ENCODE measurements at regions not wholly inside any gene's neighbourhood (a gene's known extent, or its start where the extent isn't known, plus 50 kb on each side); places are given as distances from the start of the nearest gene placed in this dataset.

DNA sequence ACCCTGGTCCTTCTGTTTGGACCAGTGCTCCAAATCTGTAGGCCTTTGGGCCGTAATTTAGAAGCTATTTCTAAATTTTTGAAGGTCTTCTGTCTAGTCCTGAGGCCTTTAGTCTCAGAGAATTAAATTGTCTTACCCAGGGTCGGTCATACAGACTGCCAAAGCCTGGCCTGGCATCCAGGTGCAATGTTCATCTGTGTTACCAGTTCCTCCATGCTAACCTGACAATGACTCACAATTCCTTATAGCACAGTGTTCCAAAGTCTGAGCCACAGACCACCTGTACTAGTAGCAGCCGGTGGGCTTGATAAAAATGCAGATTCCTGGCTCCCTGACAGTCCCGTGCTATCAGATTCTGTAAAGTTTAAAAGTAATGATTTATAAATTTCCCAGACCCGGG, 77.7 kb upstream of the MAP4K3 start:
- DNase-seq (ENCODE audit: low spot score): no peak

DNA sequence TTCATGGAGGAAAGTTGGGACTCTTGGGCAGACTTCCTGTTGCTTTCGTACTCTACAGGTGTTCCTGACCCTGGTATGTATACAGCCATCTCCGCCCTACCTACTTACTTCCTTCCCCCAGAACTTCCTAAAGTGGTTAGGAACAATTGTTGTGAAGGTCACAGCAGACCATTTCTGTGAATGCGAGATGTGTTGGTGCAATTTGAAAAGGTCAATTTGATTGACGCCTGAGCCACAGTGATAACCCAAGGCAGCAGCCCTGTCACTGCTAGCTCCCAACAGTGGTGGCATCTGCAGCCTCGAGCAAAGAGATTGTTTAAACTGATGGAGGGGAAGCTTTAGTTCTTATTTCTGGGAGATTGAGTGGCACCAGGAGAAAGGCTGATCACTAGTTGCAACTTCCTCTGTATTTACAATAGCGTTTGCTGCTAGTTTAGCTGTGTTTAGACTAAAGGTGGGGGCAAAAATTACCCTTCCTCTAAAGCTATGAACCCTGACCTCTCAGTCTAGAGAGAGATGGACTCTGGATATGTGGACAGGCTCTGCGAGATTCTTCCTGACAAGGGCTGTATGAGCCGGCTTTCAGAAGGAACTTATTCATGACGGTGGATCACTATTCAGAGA, 78.3 kb upstream of the MAP4K3 start:
- no peak for DNase-seq (ENCODE audit: low spot score)

DNA sequence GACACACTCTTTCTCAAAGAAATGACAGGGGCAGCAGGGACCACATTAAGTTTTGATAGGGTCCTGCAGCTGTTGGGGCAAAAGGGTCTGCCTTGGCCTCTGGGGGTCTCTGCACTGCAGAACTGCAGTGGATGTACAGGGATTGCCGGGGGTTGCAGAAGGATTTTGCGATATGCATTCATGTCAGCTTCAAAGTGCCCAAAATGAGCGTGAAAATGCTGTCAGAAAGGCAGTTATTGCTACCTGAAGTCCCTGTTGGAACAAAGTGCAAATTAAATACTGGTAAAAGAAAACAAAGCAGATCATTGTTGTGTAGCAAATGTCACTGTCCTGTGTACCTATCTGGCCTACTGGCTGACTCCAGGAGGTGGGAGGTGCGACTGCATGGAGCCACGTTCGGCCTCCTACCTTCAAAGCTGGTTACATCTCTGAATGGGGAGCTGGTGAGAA, 78.8 kb upstream of the MAP4K3 start:
- DNase-seq (ENCODE audit: low spot score): no peak

DNA sequence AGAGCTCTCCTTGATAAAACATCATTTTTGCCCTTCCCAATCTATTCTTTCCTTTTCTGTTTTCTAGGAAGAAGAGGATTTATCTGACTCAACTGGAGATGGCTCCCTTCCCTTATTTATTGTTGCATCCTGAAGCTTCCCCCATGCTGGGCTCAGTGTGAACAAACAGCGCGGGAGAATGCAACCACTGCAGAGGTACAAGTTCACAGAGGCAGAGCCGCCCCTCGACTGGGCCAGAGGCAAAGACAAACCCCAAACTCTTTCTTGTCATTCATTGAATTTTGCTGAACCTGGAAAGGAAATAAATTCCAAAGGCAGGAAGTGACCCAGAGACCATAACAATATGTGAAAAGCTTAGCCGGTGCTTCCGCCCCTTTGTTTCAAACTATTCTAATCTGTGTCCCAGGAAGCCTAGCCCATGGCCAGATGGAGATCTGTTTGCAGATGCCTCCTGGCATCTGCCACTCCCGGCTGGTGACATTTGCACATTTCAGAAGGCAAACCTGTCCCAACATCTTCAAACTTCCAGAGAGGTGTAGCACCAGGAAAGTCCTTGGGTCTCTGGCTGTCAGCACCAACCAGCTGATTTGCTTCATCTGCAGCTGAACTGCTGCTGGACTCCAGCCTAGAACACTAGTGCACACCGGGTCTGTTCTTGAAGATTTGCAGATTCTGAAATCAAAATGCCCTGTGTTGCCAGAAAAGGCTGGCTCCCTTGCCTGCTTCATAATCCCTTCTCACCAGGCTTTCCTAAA, 79.4 kb upstream of the MAP4K3 start:
- no peak for DNase-seq (ENCODE audit: low spot score)

DNA sequence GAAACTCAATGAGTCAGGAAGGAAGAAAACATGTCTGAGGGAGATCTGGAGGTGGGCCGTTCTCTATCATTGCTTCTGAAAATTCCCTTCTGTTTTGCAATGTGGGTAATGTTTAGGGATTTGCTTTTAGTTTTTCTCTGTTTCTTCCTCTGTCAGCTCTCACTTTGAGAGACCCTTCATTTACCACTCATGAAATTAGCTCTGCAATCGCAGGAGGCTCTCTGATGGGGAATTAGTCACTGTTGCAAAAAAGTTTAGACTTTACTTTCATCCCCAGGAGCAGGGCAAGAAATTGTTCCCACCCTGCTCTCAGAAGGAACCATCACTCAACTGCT, 80.0 kb upstream of the MAP4K3 start:
- DNase-seq (ENCODE audit: low spot score): no peak

DNA sequence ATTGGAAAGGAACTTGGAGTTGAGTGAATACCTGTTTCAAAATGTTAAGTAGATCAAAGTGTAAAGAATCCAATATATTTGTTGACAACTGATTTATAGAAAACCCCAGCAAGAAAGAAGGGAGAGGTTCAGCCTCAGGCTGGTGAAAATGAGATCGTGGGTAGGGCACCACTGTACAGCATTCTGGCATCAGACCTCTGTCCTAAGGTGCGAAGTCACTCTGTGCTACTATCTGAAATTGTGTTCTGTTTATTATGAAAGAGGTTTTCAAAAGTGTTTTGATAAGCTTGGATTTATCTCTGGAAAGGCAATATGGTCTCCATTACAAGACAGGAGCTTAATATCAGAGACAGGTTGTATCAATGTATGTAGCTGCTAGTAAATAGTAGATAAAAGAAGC, 80.5 kb upstream of the MAP4K3 start:
- DNase-seq (ENCODE audit: low spot score): no peak

DNA sequence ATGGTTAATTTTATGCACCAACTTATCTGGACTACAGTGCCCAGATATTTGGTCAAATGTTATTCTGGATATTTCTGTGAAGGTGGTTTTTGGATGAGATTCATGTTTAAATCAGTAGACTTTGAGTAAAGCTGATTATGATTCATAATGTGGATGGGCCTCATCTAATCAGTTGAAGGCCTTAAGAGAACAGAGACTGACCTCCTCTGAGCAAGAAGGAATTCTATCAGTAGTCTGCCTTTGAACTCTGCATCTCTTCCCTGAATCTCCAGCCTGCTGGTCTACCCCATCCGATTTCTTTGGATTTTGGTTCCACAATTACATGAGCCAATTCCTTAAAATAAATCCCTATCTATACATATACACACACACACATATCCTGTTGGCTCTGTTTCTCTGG, 82.8 kb upstream of the MAP4K3 start:
- no peak for DNase-seq (ENCODE audit: low spot score)

DNA sequence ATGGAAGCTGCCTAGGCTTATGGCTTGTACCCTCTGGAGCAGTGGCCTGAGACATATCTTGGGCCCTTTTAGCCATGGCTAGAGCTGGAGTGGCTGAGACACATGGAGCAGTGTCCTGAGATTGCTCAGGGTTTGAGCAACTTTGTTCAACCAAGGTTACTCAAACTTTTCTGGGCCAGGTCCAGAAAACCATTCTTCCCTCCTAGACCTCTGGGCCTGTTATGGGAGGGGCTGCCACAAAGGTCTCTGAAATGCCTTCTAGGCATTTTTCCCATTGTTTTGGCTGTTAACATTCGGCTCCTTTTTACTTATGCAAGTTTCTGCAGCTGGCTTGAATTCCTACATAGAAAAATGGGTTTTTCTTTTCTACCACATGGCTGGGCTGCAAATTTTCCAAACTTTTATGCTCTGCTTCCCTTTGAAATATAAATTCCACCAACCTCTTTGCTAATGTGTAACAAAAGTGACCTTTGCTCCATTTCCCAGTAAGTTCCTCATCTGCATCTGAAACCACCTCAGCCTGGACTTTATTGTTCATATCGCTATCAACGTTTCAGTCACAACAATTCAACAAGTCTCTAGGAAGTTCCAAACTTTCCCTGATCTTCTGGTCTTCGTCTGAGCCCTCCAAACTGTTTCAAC, 84.9 kb upstream of the MAP4K3 start:
- DNase-seq (ENCODE audit: low spot score): no peak

DNA sequence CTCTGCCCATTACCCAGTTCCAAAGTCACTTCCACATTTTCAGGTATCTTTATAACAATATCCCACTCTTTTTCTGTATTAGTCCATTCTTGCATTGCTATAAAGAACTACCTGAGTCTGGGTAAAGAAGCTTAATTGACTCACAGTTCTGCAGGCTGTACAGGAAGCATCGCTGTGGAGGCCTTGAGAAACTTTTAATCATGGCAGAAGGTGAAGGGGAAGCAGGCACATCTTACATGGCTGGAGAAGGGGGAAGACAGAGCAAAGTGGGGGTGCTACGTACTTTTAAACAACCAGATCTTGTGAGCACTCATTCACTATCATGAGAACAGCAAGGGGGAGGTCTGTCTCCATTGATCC, 85.4 kb upstream of the MAP4K3 start:
- DNase-seq (ENCODE audit: low spot score): no peak

DNA sequence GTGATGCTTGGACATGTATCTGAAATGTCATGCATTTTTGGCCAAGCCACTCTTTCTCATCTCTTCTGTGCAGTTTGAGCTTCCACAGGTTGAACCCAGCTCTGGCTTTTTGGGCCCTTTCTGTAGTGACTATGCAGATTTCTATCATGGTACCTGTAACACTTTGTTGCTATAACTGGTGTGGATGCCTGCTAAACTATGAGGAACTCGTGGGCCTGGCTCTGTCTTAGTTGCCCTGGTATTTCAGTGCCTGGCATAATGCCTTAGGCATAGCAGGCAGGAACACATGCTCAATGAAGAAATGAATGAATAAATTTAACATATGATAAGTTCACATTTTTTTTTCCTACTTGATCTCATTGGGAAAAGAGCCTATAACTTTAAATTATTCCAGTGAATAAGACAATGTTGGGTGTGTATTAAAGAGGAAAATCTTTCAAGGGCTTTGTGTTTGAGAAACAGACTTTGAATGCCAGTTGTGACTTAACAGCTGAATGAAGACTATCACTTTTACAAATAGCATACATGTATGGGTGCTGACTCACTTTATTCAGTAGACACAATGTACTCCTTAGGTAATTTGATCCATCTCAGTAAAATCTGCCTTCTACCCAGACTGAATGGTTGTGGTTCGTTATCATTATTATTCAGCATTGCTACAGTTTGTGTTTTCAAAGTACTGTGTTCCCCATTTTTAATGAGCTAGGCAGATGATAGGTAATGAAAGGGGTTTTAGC, 86.4 kb upstream of the MAP4K3 start:
- no peak for DNase-seq (ENCODE audit: low spot score)

DNA sequence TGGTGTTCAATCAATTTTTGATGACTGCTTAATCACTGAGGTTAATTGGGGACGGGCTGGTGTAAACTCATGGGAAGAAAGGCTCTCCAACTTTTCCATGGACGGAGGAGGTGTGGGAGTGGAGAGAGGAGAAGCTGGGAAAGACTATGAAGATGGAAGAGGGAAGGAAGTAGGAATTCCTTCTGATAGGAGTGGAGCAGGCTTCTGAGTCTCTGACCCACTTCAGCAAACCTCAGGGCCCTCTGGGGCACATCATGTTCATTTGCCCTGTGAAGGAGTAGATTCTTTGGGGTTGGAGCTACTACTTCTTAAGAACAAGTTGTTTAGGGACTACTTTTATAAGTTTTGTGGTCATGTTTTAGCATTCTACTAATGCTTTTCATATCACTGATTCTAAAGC, 87.0 kb upstream of the MAP4K3 start:
- no peak for DNase-seq (ENCODE audit: low spot score)

DNA sequence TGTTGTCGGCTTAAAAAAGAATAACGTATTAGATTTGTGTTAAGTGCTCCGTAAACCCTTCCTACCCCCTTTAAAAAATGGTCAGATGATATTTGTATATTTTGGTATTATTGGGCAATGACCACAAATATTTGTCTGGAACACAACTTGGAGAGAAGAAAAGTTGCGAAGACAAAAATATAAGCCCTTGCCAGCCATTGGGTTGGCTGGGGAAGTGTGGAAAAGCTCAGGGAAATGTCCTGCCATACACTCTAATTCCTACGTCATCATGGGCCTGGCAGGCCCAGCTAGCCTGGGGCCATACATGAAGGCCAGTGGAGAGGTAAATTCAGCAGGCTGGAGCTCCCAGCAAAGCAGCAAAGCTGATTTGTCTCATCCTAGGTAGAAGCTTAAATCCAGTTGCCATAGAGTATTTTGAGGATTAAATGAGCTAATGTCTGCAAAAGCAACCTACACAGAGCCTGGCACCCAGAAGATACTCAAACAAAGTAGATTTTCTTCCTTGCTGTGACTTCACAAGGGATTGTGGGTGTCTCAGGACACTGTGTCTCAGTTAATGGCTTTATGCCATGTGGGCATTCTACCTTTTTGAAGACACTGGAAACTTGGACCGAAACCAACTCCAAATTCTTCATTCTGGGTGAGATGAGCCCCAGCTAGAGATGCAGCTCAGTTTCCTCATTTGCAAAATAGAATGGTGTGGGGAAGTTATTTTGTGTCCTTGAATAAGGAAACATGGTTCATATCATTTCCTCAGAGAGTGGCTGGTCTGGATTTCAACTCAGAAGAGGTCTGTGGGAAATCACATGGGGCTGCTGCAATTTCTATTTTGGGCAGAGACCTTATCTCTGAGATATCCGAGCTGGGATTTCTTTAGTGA, 87.9 kb upstream of the MAP4K3 start:
- no peak for DNase-seq (ENCODE audit: low spot score)

DNA sequence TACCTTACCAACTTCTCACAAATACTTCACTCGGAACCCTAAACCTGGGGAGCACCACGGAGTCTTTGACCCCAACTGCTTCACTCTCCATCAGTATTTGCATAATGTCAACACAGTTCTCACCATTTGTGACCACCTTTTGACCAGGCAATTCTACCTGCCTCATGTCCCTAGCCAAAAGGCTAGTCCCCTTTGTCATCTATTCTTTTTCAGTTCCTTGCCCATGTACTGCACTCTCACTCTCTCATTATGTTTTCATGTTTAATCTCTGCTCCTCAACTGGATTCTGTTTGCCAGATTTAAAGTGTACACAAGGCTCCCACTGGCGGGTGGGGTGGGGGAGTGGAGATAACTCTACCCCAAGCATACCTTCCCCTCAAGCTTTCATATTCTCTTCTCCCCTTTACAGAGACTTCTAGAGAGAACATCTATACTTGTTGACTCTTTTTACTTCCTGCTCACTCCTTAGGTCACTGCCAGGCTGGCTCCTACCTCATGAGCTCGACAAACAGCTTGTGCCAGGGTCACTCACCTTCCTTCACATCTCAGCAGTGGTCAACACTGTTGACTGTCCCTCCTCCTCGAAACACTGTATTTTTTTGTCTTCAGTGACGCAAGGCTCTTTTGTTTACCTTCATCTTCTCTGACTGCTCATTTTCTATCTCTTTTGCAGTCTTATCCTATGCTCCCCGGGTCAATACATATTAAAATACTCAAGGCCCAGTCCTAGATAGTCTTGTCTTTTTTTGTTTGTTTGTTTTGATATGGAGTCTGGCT, 88.7 kb upstream of the MAP4K3 start:
- DNase-seq (ENCODE audit: low spot score): no peak

DNA sequence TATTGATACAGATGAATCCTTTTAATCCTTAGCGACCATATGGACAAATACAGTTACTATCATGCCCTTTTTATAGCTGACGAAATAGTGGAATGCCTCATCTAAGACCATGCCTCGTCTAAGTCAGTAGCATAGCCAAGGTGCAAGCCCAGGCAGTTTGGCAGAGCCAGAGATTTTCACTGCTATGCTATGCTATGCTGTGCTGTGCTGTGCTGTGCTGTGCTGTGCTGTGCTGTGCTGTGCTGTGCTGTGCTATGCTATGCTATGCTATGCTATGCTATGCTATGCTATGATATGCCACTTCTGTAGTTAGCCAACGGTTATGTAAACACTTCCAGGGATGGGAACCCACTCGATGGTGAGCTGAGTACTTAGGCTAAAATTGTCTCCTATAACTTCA, 91.6 kb upstream of the MAP4K3 start:
- no peak for DNase-seq (ENCODE audit: low spot score)

DNA sequence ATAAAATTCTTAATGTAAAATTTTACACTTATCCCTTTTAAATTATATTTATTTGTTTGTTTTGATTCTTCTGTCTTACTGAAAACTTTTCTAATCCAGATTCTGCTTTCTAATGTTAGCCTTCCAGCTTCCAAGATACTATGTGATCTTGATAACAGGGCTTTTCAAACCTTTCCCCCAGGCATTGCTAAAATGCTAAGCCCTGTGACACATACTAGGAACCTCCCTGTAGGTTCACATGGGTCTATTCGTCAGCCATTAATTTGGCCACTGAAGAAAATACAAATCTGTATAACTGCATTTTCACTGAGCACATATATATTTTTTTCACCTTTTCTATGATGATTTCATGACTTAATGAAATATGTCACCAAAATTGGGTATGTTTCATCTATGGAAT, 92.8 kb upstream of the MAP4K3 start:
- DNase-seq (ENCODE audit: low spot score): no peak

DNA sequence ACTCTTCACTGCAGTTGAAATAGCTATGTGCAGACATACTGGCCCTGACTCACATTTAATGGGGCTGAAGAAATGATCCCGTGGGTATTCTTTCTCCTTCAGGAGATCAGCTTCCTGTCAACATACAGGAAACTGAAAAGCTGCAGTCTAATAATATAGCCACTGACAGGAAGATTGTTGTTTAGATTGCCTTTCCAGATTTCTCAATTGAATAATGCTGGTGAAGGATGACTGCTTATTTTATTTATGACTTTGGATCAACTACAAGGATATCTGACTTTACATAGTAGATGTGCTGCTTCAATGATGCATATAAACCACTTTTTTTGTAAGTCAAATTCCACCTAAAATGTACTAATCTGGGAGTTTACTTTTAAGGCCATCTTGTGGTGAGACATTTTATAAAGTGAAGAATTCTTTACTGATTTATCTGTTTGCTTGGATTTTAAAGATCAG, 93.4 kb upstream of the MAP4K3 start:
- peak; percentile 22 for DNase-seq (ENCODE audit: low spot score)

DNA sequence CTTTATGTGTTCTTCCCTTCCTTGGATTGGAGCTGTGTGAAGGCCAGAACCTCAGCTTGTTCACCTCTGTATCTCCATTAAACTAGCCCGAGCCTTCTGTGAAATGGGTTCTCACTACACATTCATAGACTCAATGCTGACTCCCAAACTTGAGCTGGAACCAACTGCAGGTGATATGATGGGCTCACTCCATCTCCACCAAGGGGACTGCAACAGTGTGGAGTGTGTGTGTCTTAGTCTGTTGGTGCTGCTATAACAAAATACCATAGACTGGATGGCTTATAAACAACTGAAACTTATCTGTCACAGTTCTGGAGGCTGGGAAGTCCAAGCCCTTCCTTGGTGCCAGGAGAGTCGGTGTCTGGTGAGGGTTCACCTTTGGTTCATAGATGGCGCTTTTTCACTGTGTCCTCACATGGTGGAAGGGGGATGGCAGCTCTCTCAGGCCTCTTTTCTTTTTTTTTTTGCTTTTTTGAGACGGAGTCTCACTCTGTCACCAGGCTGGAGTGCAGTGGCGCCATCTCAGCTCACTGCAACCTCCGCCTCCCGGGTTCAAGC, 94.2 kb upstream of the MAP4K3 start:
- DNase-seq (ENCODE audit: low spot score): peak; percentile 4

DNA sequence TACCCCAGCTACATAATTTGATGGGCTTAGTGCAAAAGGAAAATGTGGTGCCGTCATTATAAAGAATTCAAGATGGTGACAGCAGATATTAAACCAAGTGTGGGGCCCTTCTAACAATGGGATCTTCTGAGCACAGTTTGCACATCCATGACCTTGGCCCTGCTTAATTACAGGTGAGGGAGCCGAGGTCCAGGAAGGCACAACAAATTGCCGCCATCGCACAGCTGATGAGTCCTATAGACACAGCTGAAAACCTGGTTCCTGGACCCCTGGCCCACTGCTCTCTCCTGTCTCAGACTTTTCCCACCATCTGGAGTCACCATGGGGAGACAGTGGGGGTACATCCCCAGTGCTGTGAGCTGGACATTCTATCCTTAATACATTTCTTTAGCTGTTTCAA, 95.8 kb upstream of the MAP4K3 start:
- DNase-seq (ENCODE audit: low spot score): no peak

DNA sequence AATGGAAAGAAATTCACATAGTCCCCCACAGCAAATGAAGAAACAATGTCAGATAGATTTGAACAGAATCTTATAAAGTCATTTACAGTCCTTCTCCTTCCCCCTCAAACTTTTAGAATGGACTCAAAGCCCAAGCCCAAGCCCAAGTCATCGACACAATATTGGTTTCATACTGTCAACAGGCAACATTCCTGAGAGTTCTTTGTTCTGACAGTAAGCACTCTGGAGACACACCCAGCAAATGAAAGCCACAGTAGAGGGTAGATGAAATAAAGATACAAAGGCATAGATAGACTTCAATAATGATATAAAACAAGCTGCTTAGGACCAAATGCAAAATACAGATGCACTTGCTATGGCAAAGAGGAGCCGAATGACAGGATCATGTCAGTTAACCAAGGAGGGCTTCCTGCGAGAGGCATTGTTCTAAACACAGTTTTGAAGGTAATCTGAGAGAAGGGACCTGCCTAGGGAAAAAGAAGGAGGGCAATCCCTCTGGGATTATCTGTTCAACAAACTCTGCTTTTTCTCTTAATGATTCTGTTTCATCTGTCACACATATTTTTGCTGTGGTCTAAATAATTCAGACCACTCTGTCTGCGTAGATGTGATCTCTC, 97.1 kb upstream of the MAP4K3 start:
- no peak for DNase-seq (ENCODE audit: low spot score)

DNA sequence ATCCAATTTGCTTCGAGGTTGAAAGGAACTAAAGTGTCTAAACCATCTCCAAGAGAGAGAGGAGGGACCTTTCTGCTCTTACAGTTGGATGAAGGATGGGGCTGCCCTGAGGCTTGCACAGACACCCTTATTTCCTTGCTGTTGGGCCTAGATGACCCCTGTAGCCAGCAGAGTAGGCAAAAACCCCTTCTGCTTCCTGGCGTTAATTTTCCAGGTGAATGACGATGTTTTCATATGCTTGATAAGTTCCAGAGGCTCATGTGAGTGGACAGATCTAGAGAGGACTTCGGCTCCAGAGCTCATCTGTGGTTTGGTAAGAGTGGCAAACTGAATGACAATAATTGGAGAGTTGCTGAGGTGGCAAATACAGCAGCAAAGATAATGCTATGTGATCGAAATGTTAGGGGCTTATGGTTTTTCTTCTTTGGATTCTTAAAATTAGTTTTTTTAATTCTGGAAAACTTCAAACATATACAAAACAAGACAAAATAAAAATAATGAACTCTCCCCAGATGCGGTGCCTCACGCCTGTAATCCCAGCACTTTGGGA, 98.6 kb upstream of the MAP4K3 start:
- no peak for DNase-seq (ENCODE audit: low spot score)
